ENCODE measurements at regions not wholly inside any gene's neighbourhood (a gene's known extent, or its start where the extent isn't known, plus 50 kb on each side); places are given as distances from the start of the nearest gene placed in this dataset.

DNA sequence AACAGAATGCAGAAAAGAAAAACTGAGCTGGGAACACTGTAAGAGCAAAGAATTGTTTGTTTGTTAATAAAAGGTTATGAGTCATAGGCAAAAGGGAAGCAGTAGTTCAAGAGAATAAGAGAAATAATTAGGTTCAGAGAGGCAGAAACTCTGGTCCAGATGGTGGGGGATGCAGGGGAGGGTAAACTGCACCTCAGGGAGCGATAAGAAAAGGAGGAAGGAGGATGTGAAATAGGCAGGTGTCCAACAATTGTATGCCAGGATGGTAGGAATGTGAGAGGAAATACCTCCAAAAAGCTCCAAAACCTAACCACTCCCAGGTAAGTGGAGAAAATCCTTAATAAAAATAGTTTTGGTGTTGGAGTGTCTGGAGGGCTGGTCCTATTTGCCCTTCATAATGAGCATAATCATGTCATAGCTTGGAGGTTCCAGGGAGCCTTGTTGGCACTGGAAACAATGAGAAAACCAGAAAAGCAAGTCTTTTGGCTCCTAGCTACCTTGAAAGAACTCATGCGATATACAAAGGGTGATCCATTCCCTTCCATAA, 405.4 kb upstream of the TBL1XR1 start:
- intact Hi-C loops (cut with DNase I), result no loop called here
- no peaks in the 10 kb centered on the region for H3K9me3 ChIP-seq
- ATAC-seq, result peak in 3 of 4 donors; percentile 7 to 51 (median 9)
- H3K27me3 ChIP-seq, result no peaks in the 10 kb centered on the region
- peaks cover 0 to 29% (median 8%) of the 10 kb centered on the region in 4 donors for H3K4me1 ChIP-seq
- no peak overlapping the region for H3K27ac ChIP-seq
- no peaks in the 10 kb centered on the region for H3K36me3 ChIP-seq
- DNase-seq, result no peak
- no peak for TF ChIP-seq POLR2A (IDR thresholded peaks at IDR 0.05)
- no peak for TF ChIP-seq CTCF (IDR thresholded peaks at IDR 0.05)
- WGBS (ENCODE audit: insufficient coverage, low coverage, low lambda C conversion rate, missing lambda C conversion rate), result 60% methylated on average over 2 of the region's 2 CpGs
- no peak overlapping the region for H3K4me3 ChIP-seq

- no peaks in the 10 kb centered on the region for H3K27me3 ChIP-seq
- DNase-seq, result no peak
- no peak overlapping the region for H3K4me3 ChIP-seq
- peak; percentile 40 to 59 (median 57) for ATAC-seq
- H3K27ac ChIP-seq, result no peak overlapping the region
- intact Hi-C loops (cut with DNase I), result no loop called here
- no peaks in the 10 kb centered on the region for H3K9me3 ChIP-seq
- WGBS (ENCODE audit: insufficient coverage, low coverage, low lambda C conversion rate, missing lambda C conversion rate), result 18% methylated on average over 2 of the region's 2 CpGs
- peaks cover 0 to 28% (median 4%) of the 10 kb centered on the region in 4 donors for H3K4me1 ChIP-seq
- TF ChIP-seq CTCF (IDR thresholded peaks at IDR 0.05), result no peak
- TF ChIP-seq POLR2A (IDR thresholded peaks at IDR 0.05), result no peak
- H3K36me3 ChIP-seq, result no peaks in the 10 kb centered on the region
Measured at GRCh38 chr3:177603148-177603603, 405.9 kb upstream of the TBL1XR1 start.

- no peak for ATAC-seq
- 90% methylated on average over 7 of the region's 7 CpGs for WGBS (ENCODE audit: insufficient coverage, low coverage, low lambda C conversion rate, missing lambda C conversion rate)
- TF ChIP-seq CTCF (IDR thresholded peaks at IDR 0.05), result no peak
- TF ChIP-seq POLR2A (IDR thresholded peaks at IDR 0.05), result no peak
- DNase-seq, result no peak
- Histone ChIP-seq H3K27ac (no peak overlapping the region), H3K4me1 (peaks cover 0 to 35% (median 5%) of the 10 kb centered on the region in 4 donors), H3K27me3 (no peaks in the 10 kb centered on the region), H3K9me3 (no peaks in the 10 kb centered on the region), H3K4me3 (no peak overlapping the region), H3K36me3 (no peaks in the 10 kb centered on the region)
- intact Hi-C loops (cut with DNase I), result no loop called here
Measured at GRCh38 chr3:177604181-177604580, 406.9 kb upstream of the TBL1XR1 start.

GRCh38 chr3:177606891-177607290, 409.6 kb upstream of the TBL1XR1 start:
- ATAC-seq, result peak in 1 of 4 donors; percentile 78
- peak overlapping the region in 1 of 3 donors; percentile 17 for H3K27ac ChIP-seq
- WGBS (ENCODE audit: insufficient coverage, low coverage, low lambda C conversion rate, missing lambda C conversion rate), result 50% methylated on average over 4 of the region's 4 CpGs
- TF ChIP-seq CTCF (IDR thresholded peaks at IDR 0.05), result no peak
- TF ChIP-seq POLR2A (IDR thresholded peaks at IDR 0.05), result no peak
- intact Hi-C loops (cut with DNase I), result no loop called here
- no peaks in the 10 kb centered on the region for H3K27me3 ChIP-seq
- H3K4me1 ChIP-seq, result peaks cover 0 to 62% (median 15%) of the 10 kb centered on the region in 4 donors
- no peaks in the 10 kb centered on the region for H3K9me3 ChIP-seq
- no peak overlapping the region for H3K4me3 ChIP-seq
- no peaks in the 10 kb centered on the region for H3K36me3 ChIP-seq
- peak in 1 of 3 donors; percentile 49 for DNase-seq
